DND-41 (cell line): ENCODE measurements at regions not wholly inside any gene's neighbourhood (a gene's known extent, or its start where the extent isn't known, plus 50 kb on each side); places are given as distances from the start of the nearest gene placed in this dataset.

Experiments
- ATAC-seq: fragments of 200-7000 bp; cut with Tn5 transposase; 3 replicates; pipeline ENCODE4 v1.9.1; 2021; ENCODE audit warnings: low read depth; ENCODE audit not compliant: insufficient read depth
- DNase-seq: peaks from one replicate; pipeline ENCODE4 v3.0.0-alpha.2; 2020
- H2AFZ ChIP-seq: 2 replicates; pipeline ENCODE4 v1.6.0; 2012; ENCODE audit warnings: low read depth, low read length
- H3K27ac ChIP-seq: 2 replicates; pipeline ENCODE4 v1.5.1; 2012; ENCODE audit warnings: low read length, inconsistent platforms
- H3K27me3 ChIP-seq: fragments of 200-600 bp; sonication (generic); 2 replicates; pipeline ENCODE4 v1.6.0; 2012; ENCODE audit warnings: low read length, mild to moderate bottlenecking, inconsistent platforms; ENCODE audit not compliant: insufficient read depth, poor library complexity
- H3K36me3 ChIP-seq: 2 replicates; pipeline ENCODE4 v1.5.1; 2012; ENCODE audit warnings: low read length, inconsistent platforms; ENCODE audit not compliant: insufficient read depth
- H3K4me1 ChIP-seq: 2 replicates; pipeline ENCODE4 v1.5.1; 2012; ENCODE audit warnings: mild to moderate bottlenecking, low read length; ENCODE audit not compliant: insufficient read depth
- H3K4me2 ChIP-seq: 2 replicates; pipeline ENCODE4 v1.6.0; 2012; ENCODE audit warnings: mild to moderate bottlenecking, moderate library complexity, low read length, inconsistent platforms; ENCODE audit not compliant: insufficient read depth
- H3K4me3 ChIP-seq, 2 experiments: fragments of 200-600 bp in 1 of 2; shearing (Covaris generic) in 1 of 2; 2 replicates each; pipeline ENCODE4 v1.5.1; 2012 to 2016; ENCODE audit warnings: inconsistent platforms in 2 of 2, low read length in 2 of 2, mild to moderate bottlenecking in 2 of 2, low read depth in 1 of 2, moderate library complexity in 1 of 2
- H3K79me2 ChIP-seq: 2 replicates; pipeline ENCODE4 v1.6.0; 2012; ENCODE audit warnings: low read length, inconsistent platforms; ENCODE audit not compliant: insufficient read depth
- H3K9ac ChIP-seq: 2 replicates; pipeline ENCODE4 v1.6.0; 2012; ENCODE audit warnings: low read depth, mild to moderate bottlenecking, inconsistent platforms, low read length, moderate library complexity
- H3K9me3 ChIP-seq: 2 replicates; pipeline ENCODE4 v1.5.1; 2012; ENCODE audit warnings: low read length, moderate library complexity, mild to moderate bottlenecking, inconsistent platforms; ENCODE audit not compliant: insufficient read depth, severe bottlenecking
- H4K20me1 ChIP-seq: 2 replicates; pipeline ENCODE4 v1.6.0; 2012; ENCODE audit warnings: low read length; ENCODE audit not compliant: insufficient read depth
- CTCF ChIP-seq: IDR thresholded peaks from 2 replicates; pipeline ENCODE4 v1.5.1; 2012; ENCODE audit warnings: borderline replicate concordance, low read length, moderate library complexity, mild to moderate bottlenecking; ENCODE audit not compliant: poor library complexity, severe bottlenecking; ENCODE audit errors: extremely low read depth
- EZH2 ChIP-seq: IDR thresholded peaks from 3 replicates; pipeline ENCODE4 v1.6.1; 2012; ENCODE audit warnings: borderline replicate concordance, low read depth, mild to moderate bottlenecking, moderate library complexity, low read length, inconsistent platforms; ENCODE audit not compliant: severe bottlenecking

GRCh38 chr11:23577296-23577695, 717.0 kb upstream of the CCDC179 start:
- Histone ChIP-seq H3K4me2 (no peak overlapping the region), H3K27ac (no peak overlapping the region)
- TF ChIP-seq EZH2 (no peak), CTCF (no peak)

GRCh38 chr11:23585416-23586104, 725.3 kb upstream of the CCDC179 start:
- Histone ChIP-seq H3K4me1 (no peaks in the 10 kb centered on the region), H3K27me3 (no peaks in the 10 kb centered on the region), H4K20me1 (no peaks in the 10 kb centered on the region), H3K4me2 (no peak overlapping the region), H3K79me2 (no peaks in the 10 kb centered on the region), H3K36me3 (no peaks in the 10 kb centered on the region), H3K27ac (no peak overlapping the region), H3K9me3 (no peaks in the 10 kb centered on the region), H3K4me3 (no peak overlapping the region), H2AFZ (no peak overlapping the region), H3K9ac (no peak overlapping the region)
- no peak for ATAC-seq
- DNase-seq: no peak
- no peak for TF ChIP-seq EZH2
- TF ChIP-seq CTCF: no peak

More at GRCh38 chr11:23577296-23577695, 717.0 kb upstream of the CCDC179 start:
- Histone ChIP-seq H3K9me3 (no peaks in the 10 kb centered on the region), H2AFZ (no peak overlapping the region), H3K79me2 (no peaks in the 10 kb centered on the region), H3K27me3 (no peaks in the 10 kb centered on the region), H3K36me3 (no peaks in the 10 kb centered on the region), H4K20me1 (no peaks in the 10 kb centered on the region), H3K4me3 (no peak overlapping the region), H3K9ac (no peak overlapping the region), H3K4me1 (peaks cover 20% of the 10 kb centered on the region)
- ATAC-seq: no peak
- DNase-seq: no peak

- H3K27ac ChIP-seq: no peak overlapping the region
- H3K4me3 ChIP-seq: no peak overlapping the region
- H4K20me1 ChIP-seq: no peaks in the 10 kb centered on the region
- H3K9me3 ChIP-seq: no peaks in the 10 kb centered on the region
- no peaks in the 10 kb centered on the region for H3K27me3 ChIP-seq
- no peak overlapping the region for H3K4me2 ChIP-seq
- H3K4me1 ChIP-seq: no peaks in the 10 kb centered on the region
- H3K36me3 ChIP-seq: no peaks in the 10 kb centered on the region
- no peak for TF ChIP-seq EZH2
- no peak for TF ChIP-seq CTCF
- ATAC-seq (no peak), DNase-seq (no peak)
- no peaks in the 10 kb centered on the region for H3K79me2 ChIP-seq
- H3K9ac ChIP-seq: no peak overlapping the region
- no peak overlapping the region for H2AFZ ChIP-seq
Measured at GRCh38 chr11:23586173-23586572, 725.9 kb upstream of the CCDC179 start.
